DOHH2 (cell line): ENCODE measurements at regions not wholly inside any gene's neighbourhood (a gene's known extent, or its start where the extent isn't known, plus 50 kb on each side); places are given as distances from the start of the nearest gene placed in this dataset.
"Not testable (repeated sequence)": the region's sequence is repeated elsewhere in the genome, so short reads cannot be mapped to it uniquely, and the experiment has no call there.

Experiments
- CTCF ChIP-seq: fragments of 200-600 bp; sonication (generic); IDR thresholded peaks from one replicate; pipeline ENCODE4 v1.5.1; 2014; ENCODE audit warnings: antibody characterized with exemption, mild to moderate bottlenecking, low read depth, low read length; ENCODE audit not compliant: poor library complexity, severe bottlenecking
- EZH2phosphoT487 ChIP-seq: fragments of 200-600 bp; sonication (generic); IDR thresholded peaks from 2 replicates; pipeline ENCODE4 v1.6.1; 2017; ENCODE audit warnings: borderline replicate concordance, mild to moderate bottlenecking, antibody characterized with exemption, low read length, moderate library complexity, mixed read lengths

DNA sequence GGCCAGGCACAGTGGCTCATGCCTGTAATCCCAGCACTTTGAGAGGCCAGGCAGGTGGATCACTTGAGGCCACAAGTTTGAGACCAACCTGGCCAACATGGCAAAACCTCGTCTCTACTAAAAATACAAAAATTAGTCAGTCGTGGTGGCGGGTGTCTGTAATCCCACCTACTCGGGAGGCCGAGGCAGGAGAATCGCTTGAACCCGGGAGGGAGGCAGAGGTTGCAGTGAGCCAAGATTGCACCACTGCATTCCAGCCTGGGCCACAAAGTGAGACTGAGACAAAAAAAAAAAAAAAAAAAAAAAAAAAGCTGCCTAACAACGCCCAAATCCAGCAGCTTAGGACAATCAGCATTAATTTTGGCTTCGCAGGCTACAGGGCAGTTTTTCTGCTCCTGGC lies 167.1 kb downstream of the GOSR1 start:
- not testable (repeated sequence) for TF ChIP-seq CTCF, EZH2phosphoT487
